ENCODE measurements at regions not wholly inside any gene's neighbourhood (a gene's known extent, or its start where the extent isn't known, plus 50 kb on each side); places are given as distances from the start of the nearest gene placed in this dataset.
"Not testable (repeated sequence)": the region's sequence is repeated elsewhere in the genome, so short reads cannot be mapped to it uniquely, and the experiment has no call there.

- H3K36me3 ChIP-seq (ENCODE audit: insufficient read depth, low read length); H3K9me3 Mint-ChIP-seq; H3K4me1 ChIP-seq (ENCODE audit: insufficient read depth, low read length); H3K27me3 ChIP-seq (ENCODE audit: insufficient read depth, low read length); DNase-seq; H3K27ac Mint-ChIP-seq; H3K4me3 ChIP-seq (ENCODE audit: low read length in 2 of 2); H3K36me3 Mint-ChIP-seq; H3K27ac ChIP-seq (ENCODE audit: low read depth, low read length); POLR2A ChIA-PET (ENCODE audit: partially characterized antibody); H3K4me1 Mint-ChIP-seq; H3K9me3 ChIP-seq (ENCODE audit: control insufficient read depth in 1 of 2, low read length in 2 of 2); H3K4me3 Mint-ChIP-seq; intact Hi-C loops (cut with micrococcal nuclease); H3K27me3 Mint-ChIP-seq; CTCF ChIA-PET (ENCODE audit: partially characterized antibody): not testable (repeated sequence)
Measured at GRCh38 chr3:154834831-154835230, 245.3 kb upstream of the MME start.

GRCh38 chr3:154829929-154830328 is 250.2 kb upstream of the MME start:
- H3K9me3 ChIP-seq (ENCODE audit: control insufficient read depth in 1 of 2, low read length in 2 of 2) = no peaks in the 10 kb centered on the region
- H3K27ac ChIP-seq (ENCODE audit: low read depth, low read length) = no peak overlapping the region
- no peak overlapping the region for H3K27ac Mint-ChIP-seq
- ChIA-PET CTCF (ENCODE audit: partially characterized antibody) (no interaction called here), POLR2A (ENCODE audit: partially characterized antibody) (no interaction called here)
- H3K4me1 Mint-ChIP-seq = no peaks in the 10 kb centered on the region
- no peak overlapping the region for H3K4me3 Mint-ChIP-seq
- H3K4me3 ChIP-seq (ENCODE audit: low read length in 2 of 2) = no peak overlapping the region
- H3K4me1 ChIP-seq (ENCODE audit: insufficient read depth, low read length) = no peaks in the 10 kb centered on the region
- no peaks in the 10 kb centered on the region for H3K36me3 ChIP-seq (ENCODE audit: insufficient read depth, low read length)
- DNase-seq = no peak
- H3K9me3 Mint-ChIP-seq = peaks cover 0 to 7% (median 2%) of the 10 kb centered on the region in 8 donors
- H3K27me3 ChIP-seq (ENCODE audit: insufficient read depth, low read length) = no peaks in the 10 kb centered on the region
- H3K27me3 Mint-ChIP-seq = no peaks in the 10 kb centered on the region
- intact Hi-C loops (cut with micrococcal nuclease) = no loop called here
- H3K36me3 Mint-ChIP-seq = no peaks in the 10 kb centered on the region

DNA sequence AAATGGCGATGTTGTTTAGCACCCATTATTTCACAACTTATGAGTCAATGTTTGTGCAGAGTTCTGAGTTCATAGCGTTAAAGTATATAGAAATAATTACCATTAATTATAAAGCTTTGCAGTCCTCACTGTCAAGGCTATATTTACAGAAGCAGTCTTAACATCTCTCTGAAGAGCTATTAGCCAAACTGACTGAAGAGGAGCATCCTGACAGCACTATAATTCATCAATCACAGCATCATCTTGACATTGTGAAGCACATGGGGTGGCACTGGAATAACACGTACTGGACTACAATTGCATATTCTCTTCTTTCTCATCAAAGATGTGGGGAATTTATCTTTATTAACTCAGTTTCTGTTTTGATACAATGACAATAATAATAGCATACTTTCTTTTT is 260.6 kb upstream of the MME start:
- DNase-seq = no peak
- no peak overlapping the region for H3K27ac ChIP-seq (ENCODE audit: low read depth, low read length)
- no peak overlapping the region for H3K4me3 ChIP-seq (ENCODE audit: low read length in 2 of 2)
- H3K4me3 Mint-ChIP-seq = no peak overlapping the region
- no peaks in the 10 kb centered on the region for H3K36me3 ChIP-seq (ENCODE audit: insufficient read depth, low read length)
- no peaks in the 10 kb centered on the region for H3K27me3 ChIP-seq (ENCODE audit: insufficient read depth, low read length)
- H3K4me1 Mint-ChIP-seq = no peaks in the 10 kb centered on the region
- ChIA-PET CTCF (ENCODE audit: partially characterized antibody) (no interaction called here), POLR2A (ENCODE audit: partially characterized antibody) (no interaction called here)
- no peaks in the 10 kb centered on the region for H3K4me1 ChIP-seq (ENCODE audit: insufficient read depth, low read length)
- intact Hi-C loops (cut with micrococcal nuclease) = no loop called here
- no peak overlapping the region for H3K27ac Mint-ChIP-seq
- no peaks in the 10 kb centered on the region for H3K36me3 Mint-ChIP-seq
- peaks cover 0 to 19% (median 12%) of the 10 kb centered on the region in 8 donors for H3K9me3 Mint-ChIP-seq
- H3K27me3 Mint-ChIP-seq = no peaks in the 10 kb centered on the region
- no peaks in the 10 kb centered on the region for H3K9me3 ChIP-seq (ENCODE audit: control insufficient read depth in 1 of 2, low read length in 2 of 2)

DNA sequence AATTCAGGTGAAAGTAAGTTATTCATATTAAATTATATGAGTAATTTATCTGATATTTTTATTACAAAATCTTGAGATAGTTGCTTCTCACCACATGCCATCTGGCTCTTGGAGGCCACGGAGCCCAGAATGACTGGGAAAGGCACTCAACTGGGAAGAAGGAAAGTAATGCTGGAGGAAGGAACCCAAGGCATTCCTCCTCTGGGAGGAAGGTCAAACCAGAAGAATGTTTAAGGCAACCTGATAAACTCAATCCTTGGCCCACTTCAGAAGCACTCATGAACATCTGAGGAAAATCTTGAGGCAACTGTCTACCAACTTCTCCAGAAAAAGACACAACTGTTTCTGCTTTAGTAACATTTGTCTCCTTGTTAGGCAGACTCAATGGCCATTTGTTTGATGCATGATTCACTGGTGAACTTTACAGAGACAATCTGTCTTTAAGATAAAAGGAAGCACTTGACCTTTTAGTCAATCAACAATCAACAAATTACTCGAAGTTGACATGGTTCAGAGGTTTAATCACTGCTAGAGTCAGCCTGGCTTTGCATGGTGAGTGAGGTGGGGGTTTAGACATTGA is 261.4 kb upstream of the MME start:
- H3K27ac ChIP-seq (ENCODE audit: low read depth, low read length) = no peak overlapping the region

GRCh38 chr3:154810017-154810416 is 270.1 kb upstream of the MME start:
- H3K4me1 Mint-ChIP-seq; H3K4me3 ChIP-seq (ENCODE audit: low read length in 2 of 2); H3K27me3 ChIP-seq (ENCODE audit: insufficient read depth, low read length); intact Hi-C loops (cut with micrococcal nuclease); H3K27ac ChIP-seq (ENCODE audit: low read depth, low read length); H3K9me3 ChIP-seq (ENCODE audit: control insufficient read depth in 1 of 2, low read length in 2 of 2); H3K36me3 Mint-ChIP-seq; CTCF ChIA-PET (ENCODE audit: partially characterized antibody); H3K36me3 ChIP-seq (ENCODE audit: insufficient read depth, low read length); H3K27ac Mint-ChIP-seq; H3K4me3 Mint-ChIP-seq; POLR2A ChIA-PET (ENCODE audit: partially characterized antibody); H3K27me3 Mint-ChIP-seq; DNase-seq; H3K4me1 ChIP-seq (ENCODE audit: insufficient read depth, low read length): not testable (repeated sequence)
- H3K9me3 Mint-ChIP-seq = peaks cover 0 to 22% (median 5%) of the 10 kb centered on the region in 8 donors

More for the DNA sequence above, 261.4 kb upstream of the MME start:
- no peaks in the 10 kb centered on the region for H3K27me3 Mint-ChIP-seq
- DNase-seq = no peak
- no peaks in the 10 kb centered on the region for H3K9me3 ChIP-seq (ENCODE audit: control insufficient read depth in 1 of 2, low read length in 2 of 2)
- H3K27ac Mint-ChIP-seq = no peak overlapping the region
- H3K4me3 Mint-ChIP-seq = no peak overlapping the region
- H3K36me3 ChIP-seq (ENCODE audit: insufficient read depth, low read length) = no peaks in the 10 kb centered on the region
- no peaks in the 10 kb centered on the region for H3K4me1 Mint-ChIP-seq
- H3K4me3 ChIP-seq (ENCODE audit: low read length in 2 of 2) = no peak overlapping the region
- no peaks in the 10 kb centered on the region for H3K4me1 ChIP-seq (ENCODE audit: insufficient read depth, low read length)
- CTCF ChIA-PET (ENCODE audit: partially characterized antibody) = no interaction called here
- H3K9me3 Mint-ChIP-seq = peaks cover 0 to 17% (median 10%) of the 10 kb centered on the region in 8 donors
- intact Hi-C loops (cut with micrococcal nuclease) = no loop called here
- H3K27me3 ChIP-seq (ENCODE audit: insufficient read depth, low read length) = no peaks in the 10 kb centered on the region
- no peaks in the 10 kb centered on the region for H3K36me3 Mint-ChIP-seq
- POLR2A ChIA-PET (ENCODE audit: partially characterized antibody) = no interaction called here

DNA sequence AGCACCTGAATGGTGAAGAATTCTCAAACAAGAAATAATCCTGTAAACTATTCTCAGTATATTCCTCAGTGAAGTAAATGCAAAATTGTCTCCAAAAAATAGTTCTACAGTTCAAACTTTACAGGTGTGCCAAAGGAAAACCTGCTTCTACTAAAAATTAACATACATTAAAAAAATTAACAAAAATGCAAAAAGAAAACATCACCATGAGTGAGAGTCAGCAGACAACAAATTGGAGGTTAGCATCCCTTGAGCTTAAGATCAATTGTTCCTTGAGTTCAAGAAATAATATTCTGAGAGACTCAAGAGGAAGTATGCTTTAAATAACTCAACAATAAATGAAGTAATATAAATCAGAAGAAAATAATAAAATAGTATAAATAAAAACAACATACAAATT is 278.4 kb upstream of the MME start:
- POLR2A ChIA-PET (ENCODE audit: partially characterized antibody) = no interaction called here
- no peak overlapping the region for H3K27ac ChIP-seq (ENCODE audit: low read depth, low read length)

DNA sequence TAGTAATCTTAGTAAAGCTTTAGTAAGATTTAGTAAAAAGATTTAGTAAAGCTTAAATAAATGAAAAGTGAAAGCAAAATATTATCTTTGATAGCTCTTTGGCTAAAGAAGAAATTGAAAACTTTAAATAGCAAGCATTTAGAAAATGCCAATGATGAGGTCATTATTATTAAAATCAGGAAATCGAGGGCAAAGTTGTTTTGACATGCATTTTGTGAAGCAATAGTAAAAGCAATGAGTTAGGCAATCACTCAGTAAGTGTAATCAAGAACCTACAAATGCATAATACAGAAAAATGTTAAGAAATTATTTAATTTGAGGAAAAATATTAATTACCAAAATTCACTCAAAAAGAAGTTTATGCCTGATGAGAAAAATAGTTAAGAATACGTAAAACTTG is 280.3 kb upstream of the MME start:
- CTCF ChIA-PET (ENCODE audit: partially characterized antibody) = no interaction called here
- no peak overlapping the region for H3K27ac ChIP-seq (ENCODE audit: low read depth, low read length)
- H3K4me1 Mint-ChIP-seq = no peaks in the 10 kb centered on the region
- peaks cover 0 to 14% (median 3%) of the 10 kb centered on the region in 8 donors for H3K9me3 Mint-ChIP-seq
- H3K27me3 ChIP-seq (ENCODE audit: insufficient read depth, low read length) = no peaks in the 10 kb centered on the region
- no peak overlapping the region for H3K4me3 Mint-ChIP-seq
- H3K27me3 Mint-ChIP-seq = no peaks in the 10 kb centered on the region
- POLR2A ChIA-PET (ENCODE audit: partially characterized antibody) = no interaction called here
- no peak for DNase-seq
- no peak overlapping the region for H3K27ac Mint-ChIP-seq
- intact Hi-C loops (cut with micrococcal nuclease) = no loop called here
- no peak overlapping the region for H3K4me3 ChIP-seq (ENCODE audit: low read length in 2 of 2)
- no peaks in the 10 kb centered on the region for H3K36me3 ChIP-seq (ENCODE audit: insufficient read depth, low read length)
- no peaks in the 10 kb centered on the region for H3K9me3 ChIP-seq (ENCODE audit: control insufficient read depth in 1 of 2, low read length in 2 of 2)
- H3K4me1 ChIP-seq (ENCODE audit: insufficient read depth, low read length) = no peaks in the 10 kb centered on the region
- no peaks in the 10 kb centered on the region for H3K36me3 Mint-ChIP-seq

More for the DNA sequence above, 278.4 kb upstream of the MME start:
- no peaks in the 10 kb centered on the region for H3K4me1 Mint-ChIP-seq
- no peak overlapping the region for H3K4me3 ChIP-seq (ENCODE audit: low read length in 2 of 2)
- CTCF ChIA-PET (ENCODE audit: partially characterized antibody) = no interaction called here
- intact Hi-C loops (cut with micrococcal nuclease) = no loop called here
- no peaks in the 10 kb centered on the region for H3K4me1 ChIP-seq (ENCODE audit: insufficient read depth, low read length)
- H3K27me3 ChIP-seq (ENCODE audit: insufficient read depth, low read length) = no peaks in the 10 kb centered on the region
- no peaks in the 10 kb centered on the region for H3K9me3 ChIP-seq (ENCODE audit: control insufficient read depth in 1 of 2, low read length in 2 of 2)
- H3K4me3 Mint-ChIP-seq = no peak overlapping the region
- H3K27me3 Mint-ChIP-seq = no peaks in the 10 kb centered on the region
- no peak for DNase-seq
- H3K36me3 ChIP-seq (ENCODE audit: insufficient read depth, low read length) = no peaks in the 10 kb centered on the region
- H3K36me3 Mint-ChIP-seq = no peaks in the 10 kb centered on the region
- no peak overlapping the region for H3K27ac Mint-ChIP-seq
- peaks cover 0 to 21% (median 6%) of the 10 kb centered on the region in 8 donors for H3K9me3 Mint-ChIP-seq

DNA sequence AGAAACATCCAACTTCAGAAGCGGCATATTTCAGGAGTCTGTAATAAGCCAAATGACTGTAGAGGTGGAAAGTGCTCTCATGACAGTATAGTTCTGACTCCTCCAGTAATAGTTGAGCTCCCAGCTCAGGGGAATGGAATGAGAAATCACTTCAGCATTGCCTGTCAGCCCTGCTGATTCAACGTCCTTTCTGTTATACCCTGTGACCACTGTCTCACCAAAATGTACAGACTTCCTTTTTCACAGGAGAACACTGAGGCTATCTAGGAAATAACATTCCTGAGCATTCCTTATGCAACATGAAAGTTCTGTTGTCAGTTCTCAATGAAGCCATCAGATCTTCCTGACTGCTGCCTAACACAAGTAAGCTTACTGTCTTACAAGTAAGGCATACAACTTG is 284.5 kb upstream of the MME start:
- no peaks in the 10 kb centered on the region for H3K9me3 ChIP-seq (ENCODE audit: control insufficient read depth in 1 of 2, low read length in 2 of 2)
- CTCF ChIA-PET (ENCODE audit: partially characterized antibody) = no interaction called here

More for the DNA sequence above, 284.5 kb upstream of the MME start:
- Histone ChIP-seq H3K4me3 (ENCODE audit: low read length in 2 of 2) (no peak overlapping the region), H3K4me1 (ENCODE audit: insufficient read depth, low read length) (no peaks in the 10 kb centered on the region), H3K27me3 (ENCODE audit: insufficient read depth, low read length) (no peaks in the 10 kb centered on the region), H3K27ac (ENCODE audit: low read depth, low read length) (no peak overlapping the region), H3K36me3 (ENCODE audit: insufficient read depth, low read length) (no peaks in the 10 kb centered on the region)
- intact Hi-C loops (cut with micrococcal nuclease) = no loop called here
- no peaks in the 10 kb centered on the region for H3K4me1 Mint-ChIP-seq
- H3K27ac Mint-ChIP-seq = no peak overlapping the region
- DNase-seq = no peak
- H3K9me3 Mint-ChIP-seq = peaks cover 0 to 2% (median 0%) of the 10 kb centered on the region in 8 donors
- POLR2A ChIA-PET (ENCODE audit: partially characterized antibody) = no interaction called here
- H3K36me3 Mint-ChIP-seq = no peaks in the 10 kb centered on the region
- H3K4me3 Mint-ChIP-seq = no peak overlapping the region
- H3K27me3 Mint-ChIP-seq = no peaks in the 10 kb centered on the region
